Neutrophil (primary cell): ENCODE measurements at regions not wholly inside any gene's neighbourhood (a gene's known extent, or its start where the extent isn't known, plus 50 kb on each side); places are given as distances from the start of the nearest gene placed in this dataset.

Experiments used
- H3K27ac ChIP-seq: fragments of 200-600 bp; sonication (generic); 2 replicates; pipeline ENCODE4 v1.5.1; 2016; ENCODE audit warnings: mild to moderate bottlenecking, moderate library complexity
- H3K27me3 ChIP-seq: fragments of 200-600 bp; sonication (generic); 2 replicates; pipeline ENCODE4 v1.6.0; 2016; ENCODE audit warnings: mild to moderate bottlenecking
- H3K36me3 ChIP-seq: fragments of 200-600 bp; sonication (generic); 2 replicates; pipeline ENCODE4 v1.5.1; 2017
- H3K4me1 ChIP-seq, 2 experiments: fragments of 200-600 bp in 1 of 2; sonication (generic) in 1 of 2; 1 replicate in 1 of 2; 2 replicates in 1 of 2; pipeline versions ENCODE4 v1.5.1 to v1.6.1; 2013 to 2016; ENCODE audit warnings: low read depth in 1 of 2, low read length in 1 of 2, mild to moderate bottlenecking in 1 of 2, moderate library complexity in 1 of 2; ENCODE audit not compliant: control insufficient read depth in 1 of 2, insufficient read depth in 1 of 2
- H3K4me3 ChIP-seq, 2 experiments: fragments of 200-600 bp in 1 of 2; sonication (generic) in 1 of 2; 1 replicate in 1 of 2; 2 replicates in 1 of 2; pipeline ENCODE4 v1.5.1; 2013 to 2016; ENCODE audit warnings: low read depth in 1 of 2, low read length in 1 of 2, mild to moderate bottlenecking in 1 of 2, moderate library complexity in 1 of 2
- H3K9me3 ChIP-seq: fragments of 200-600 bp; sonication (generic); 2 replicates; pipeline ENCODE4 v1.5.1; 2016
- CTCF ChIP-seq: fragments of 200-600 bp; sonication (generic); IDR thresholded peaks from 2 replicates; pipeline ENCODE4 v1.5.1; 2016; ENCODE audit warnings: antibody characterized with exemption

DNA sequence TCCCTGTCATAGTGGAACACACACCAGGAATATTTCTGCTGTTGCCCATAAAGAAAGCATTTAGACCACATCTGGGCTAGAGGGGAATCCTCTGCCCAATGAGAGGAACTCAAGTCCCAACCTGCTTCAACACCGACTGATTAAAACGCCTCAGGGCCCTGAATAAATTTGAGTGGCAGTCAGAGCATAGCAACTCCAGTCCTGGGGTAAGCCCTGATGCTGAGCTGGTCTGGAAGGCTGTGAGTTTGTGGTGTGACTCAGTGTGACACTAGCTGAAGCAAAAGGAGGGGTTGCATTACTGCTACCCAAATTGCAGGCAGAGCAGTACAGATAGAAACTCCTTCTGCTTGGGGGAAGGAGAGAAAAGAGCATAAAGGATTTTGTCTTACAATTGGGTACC is 148.3 kb downstream of the PRDM9 start:
- Histone ChIP-seq H3K9me3 (no peaks in the 10 kb centered on the region), H3K36me3 (no peaks in the 10 kb centered on the region), H3K27ac (no peak overlapping the region), H3K27me3 (no peaks in the 10 kb centered on the region), H3K4me3 (no peak overlapping the region), H3K4me1 (no peaks in the 10 kb centered on the region)
- TF ChIP-seq CTCF = no peak

DNA sequence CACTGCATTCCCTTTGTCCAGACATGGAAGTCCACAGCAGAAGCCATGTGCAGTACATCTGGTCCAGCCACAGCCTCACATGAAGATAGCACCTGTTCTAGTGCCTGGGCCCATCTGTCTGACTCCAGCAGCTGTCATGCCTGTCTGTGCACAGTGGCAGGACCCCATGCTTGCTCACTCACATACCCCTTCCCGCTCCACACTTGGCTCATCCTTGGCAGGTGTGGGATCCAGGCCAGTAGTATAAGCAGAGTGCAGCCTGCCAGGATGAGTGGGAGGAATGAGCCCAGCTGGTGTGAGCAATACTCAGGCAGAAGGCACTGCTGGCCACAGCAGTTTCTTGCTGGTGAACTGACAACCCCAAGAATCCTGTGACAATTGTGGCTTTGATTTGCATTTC is 168.0 kb downstream of the PRDM9 start:
- H3K27ac ChIP-seq = no peak overlapping the region
- no peaks in the 10 kb centered on the region for H3K9me3 ChIP-seq
- no peaks in the 10 kb centered on the region for H3K27me3 ChIP-seq
- no peak for TF ChIP-seq CTCF
- no peaks in the 10 kb centered on the region for H3K36me3 ChIP-seq
- no peaks in the 10 kb centered on the region for H3K4me1 ChIP-seq
- H3K4me3 ChIP-seq = no peak overlapping the region

DNA sequence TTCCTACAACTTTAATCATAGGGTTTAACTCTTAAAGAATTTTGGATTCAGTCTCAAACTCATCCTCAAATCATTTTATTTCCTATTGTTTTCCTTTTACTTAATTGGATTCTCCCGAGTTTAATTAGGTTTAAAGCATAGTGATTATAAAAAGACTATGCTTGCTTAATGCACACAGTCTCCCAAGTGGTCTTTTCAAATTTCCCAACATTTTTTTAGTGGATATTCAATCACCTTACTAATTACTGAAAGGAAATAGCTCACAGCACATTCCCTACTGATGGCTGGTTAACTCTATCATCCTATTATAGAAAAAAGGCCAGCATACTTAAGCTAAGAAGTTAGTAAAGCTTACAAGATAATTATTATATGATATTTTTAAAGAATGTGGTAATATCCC is 170.6 kb downstream of the PRDM9 start:
- no peaks in the 10 kb centered on the region for H3K36me3 ChIP-seq
- TF ChIP-seq CTCF = no peak
- H3K4me3 ChIP-seq = no peak overlapping the region
- H3K4me1 ChIP-seq = no peaks in the 10 kb centered on the region
- no peaks in the 10 kb centered on the region for H3K9me3 ChIP-seq
- no peaks in the 10 kb centered on the region for H3K27me3 ChIP-seq
- no peak overlapping the region for H3K27ac ChIP-seq

GRCh38 chr5:23684103-23684502 is 176.7 kb downstream of the PRDM9 start:
- Histone ChIP-seq H3K27ac (no peak overlapping the region), H3K4me3 (no peak overlapping the region), H3K9me3 (no peaks in the 10 kb centered on the region), H3K27me3 (no peaks in the 10 kb centered on the region), H3K4me1 (no peaks in the 10 kb centered on the region), H3K36me3 (no peaks in the 10 kb centered on the region)
- no peak for TF ChIP-seq CTCF

GRCh38 chr5:23703940-23704855 is 196.8 kb downstream of the PRDM9 start:
- Histone ChIP-seq H3K27ac (no peak overlapping the region), H3K36me3 (no peaks in the 10 kb centered on the region), H3K4me3 (no peak overlapping the region), H3K9me3 (no peaks in the 10 kb centered on the region), H3K4me1 (no peaks in the 10 kb centered on the region), H3K27me3 (no peaks in the 10 kb centered on the region)
- TF ChIP-seq CTCF = no peak
